ENCODE measurements at regions not wholly inside any gene's neighbourhood (a gene's known extent, or its start where the extent isn't known, plus 50 kb on each side); places are given as distances from the start of the nearest gene placed in this dataset.
"Not testable (repeated sequence)": the region's sequence is repeated elsewhere in the genome, so short reads cannot be mapped to it uniquely, and the experiment has no call there.

- TF ChIP-seq CTCF (IDR thresholded peaks at IDR 0.05; ENCODE audit: low read depth, low read length, poor library complexity, severe bottlenecking); EZH2phosphoT487 (IDR thresholded peaks at IDR 0.05; ENCODE audit: borderline replicate concordance, low read length): not testable (repeated sequence)
Measured at GRCh38 chr9:40986332-40986731, 142.1 kb downstream of the FOXD4L6 start.
